Caki2 (cell line): ENCODE measurements at regions not wholly inside any gene's neighbourhood (a gene's known extent, or its start where the extent isn't known, plus 50 kb on each side); places are given as distances from the start of the nearest gene placed in this dataset.
"Not testable (repeated sequence)": the region's sequence is repeated elsewhere in the genome, so short reads cannot be mapped to it uniquely, and the experiment has no call there.

ENCODE experiments used
- DNase-seq: peaks from one replicate; pipeline ENCODE4 v3.0.0-alpha.2; 2015; ENCODE audit warnings: low read depth
- in situ Hi-C: cut with HindIII; loops from 2 replicates; pipeline ENCODE4 v1.10.0; 2016; ENCODE audit warnings: low sequenced_read_pairs, low pct_unique_long_range_greater_than_20kb, mixed read lengths

GRCh38 chr15:36052641-36053040, 506.7 kb upstream of the DPH6 start:
- DNase-seq, in situ Hi-C loops: not testable (repeated sequence)

GRCh38 chr15:36053746-36054145, 507.8 kb upstream of the DPH6 start:
- in situ Hi-C loops, result no loop called here
- peak; percentile 5 for DNase-seq

GRCh38 chr15:36059596-36059995, 513.6 kb upstream of the DPH6 start:
- in situ Hi-C loops, result no loop called here
- DNase-seq, result no peak

- DNase-seq, result no peak
- in situ Hi-C loops, result no loop called here
Observed at GRCh38 chr15:36062357-36062756, 516.4 kb upstream of the DPH6 start.

GRCh38 chr15:36066757-36067156, 512.7 kb upstream of the CDIN1 start:
- in situ Hi-C loops, result no loop called here
- no peak for DNase-seq

- no peak for DNase-seq
- in situ Hi-C loops, result no loop called here
Observed at GRCh38 chr15:36067483-36068274, 511.7 kb upstream of the CDIN1 start.

- in situ Hi-C loops, result no loop called here
- no peak for DNase-seq
Observed at GRCh38 chr15:36075333-36075732, 504.1 kb upstream of the CDIN1 start.

- in situ Hi-C loops, result no loop called here
- peak; percentile 85 for DNase-seq
Observed at GRCh38 chr15:36079021-36079420, 500.4 kb upstream of the CDIN1 start.

GRCh38 chr15:36080759-36081158, 498.7 kb upstream of the CDIN1 start:
- in situ Hi-C loops, result no loop called here
- DNase-seq, result no peak

- in situ Hi-C loops, result no loop called here
Observed at GRCh38 chr15:36090286-36090946, 489.0 kb upstream of the CDIN1 start.

GRCh38 chr15:36106640-36107335, 472.6 kb upstream of the CDIN1 start:
- in situ Hi-C loops, result no loop called here
- no peak for DNase-seq

More at GRCh38 chr15:36090286-36090946, 489.0 kb upstream of the CDIN1 start:
- DNase-seq, result no peak

- in situ Hi-C loops, result no loop called here
- DNase-seq, result no peak
Observed at GRCh38 chr15:36108541-36108940, 470.9 kb upstream of the CDIN1 start.

GRCh38 chr15:36109943-36110658, 469.3 kb upstream of the CDIN1 start:
- in situ Hi-C loops, result no loop called here
- no peak for DNase-seq

GRCh38 chr15:36110659-36110993, 468.8 kb upstream of the CDIN1 start:
- in situ Hi-C loops, result no loop called here
- no peak for DNase-seq

GRCh38 chr15:36117296-36117787, 462.1 kb upstream of the CDIN1 start:
- in situ Hi-C loops, result no loop called here
- no peak for DNase-seq

- DNase-seq, result no peak
- in situ Hi-C loops, result no loop called here
Observed at GRCh38 chr15:36126194-36126593, 453.2 kb upstream of the CDIN1 start.

- in situ Hi-C loops, result no loop called here
Observed at GRCh38 chr15:36130641-36131310, 448.6 kb upstream of the CDIN1 start.

GRCh38 chr15:36133742-36134141, 445.7 kb upstream of the CDIN1 start:
- in situ Hi-C loops, result no loop called here
- no peak for DNase-seq

More at GRCh38 chr15:36130641-36131310, 448.6 kb upstream of the CDIN1 start:
- no peak for DNase-seq
